Suprapubic skin (tissue), 4 donors: ENCODE measurements at regions not wholly inside any gene's neighbourhood (a gene's known extent, or its start where the extent isn't known, plus 50 kb on each side); places are given as distances from the start of the nearest gene placed in this dataset.

Source experiments
- DNase-seq, 2 donors: peaks; one replicate each; pipeline ENCODE4 v3.0.0-alpha.2; 2019; ENCODE audit warnings: low spot score in 2 of 2
- H3K27ac ChIP-seq: fragments of 200-600 bp; sonication (generic); one replicate; pipeline ENCODE4 v1.5.1; 2019
- H3K27me3 ChIP-seq: fragments of 200-600 bp; sonication (generic); one replicate; pipeline ENCODE4 v1.5.1; 2019
- H3K36me3 ChIP-seq: fragments of 200-600 bp; sonication (generic); one replicate; pipeline ENCODE4 v1.5.1; 2019
- H3K4me1 ChIP-seq: fragments of 200-600 bp; sonication (generic); one replicate; pipeline ENCODE4 v1.5.1; 2019
- H3K4me3 ChIP-seq: fragments of 200-600 bp; sonication (generic); one replicate; pipeline ENCODE4 v1.5.1; 2019; ENCODE audit warnings: mild to moderate bottlenecking
- H3K9me3 ChIP-seq: fragments of 200-600 bp; sonication (generic); one replicate; pipeline ENCODE4 v1.5.1; 2019
- CTCF ChIP-seq, 2 donors: fragments of 200-600 bp in 1 of 2; fragments of 450-650 bp in 1 of 2; sonication (generic) in 1 of 2; IDR thresholded peaks; one replicate each; pipeline ENCODE4 v1.5.1; 2016 to 2019; ENCODE audit warnings: antibody characterized with exemption in 2 of 2, mild to moderate bottlenecking in 1 of 2, moderate library complexity in 1 of 2
- EP300 ChIP-seq: sonication (generic); formaldehyde crosslinking; IDR thresholded peaks from one replicate; pipeline ENCODE4 v1.6.1; 2017; ENCODE audit warnings: antibody characterized with exemption
- POLR2A ChIP-seq, 2 donors: fragments of 450-650 bp; IDR thresholded peaks; one replicate each; pipeline ENCODE4 v1.6.1; 2017; ENCODE audit warnings: antibody characterized with exemption in 2 of 2, mild to moderate bottlenecking in 2 of 2, moderate library complexity in 2 of 2
- POLR2AphosphoS5 ChIP-seq, 3 donors: sonication (generic); formaldehyde crosslinking; IDR thresholded peaks; one replicate each; pipeline ENCODE4 v1.6.1; 2017; ENCODE audit warnings: antibody characterized with exemption in 3 of 3
- WGBS: methylation state at CpG from one replicate; pipeline ENCODE4 v1.1.5; 2018; 5-methylcytosine and 5-hydroxymethylcytosine counted together

- Histone ChIP-seq H3K27ac (no peak overlapping the region), H3K36me3 (no peaks in the 10 kb centered on the region), H3K27me3 (no peaks in the 10 kb centered on the region), H3K4me3 (no peak overlapping the region), H3K4me1 (no peaks in the 10 kb centered on the region), H3K9me3 (no peaks in the 10 kb centered on the region)
- WGBS, result 82% methylated on average over 4 of the region's 4 CpGs
- DNase-seq, result no peak
- TF ChIP-seq POLR2A (IDR thresholded peaks at IDR 0.05), result no peak
- no peak for TF ChIP-seq EP300
- TF ChIP-seq POLR2AphosphoS5 (IDR thresholded peaks at IDR 0.05), result no peak
- no peak for TF ChIP-seq CTCF (IDR thresholded peaks at IDR 0.05)
These were observed 145.4 kb downstream of the SNX10 start for GRCh38 chr7:26437003-26437532.

- WGBS, result 73% methylated on average over 1 of the region's 1 CpG
- no peak for TF ChIP-seq POLR2A (IDR thresholded peaks at IDR 0.05)
- TF ChIP-seq CTCF (IDR thresholded peaks at IDR 0.05), result no peak
- no peak for TF ChIP-seq POLR2AphosphoS5 (IDR thresholded peaks at IDR 0.05)
- TF ChIP-seq EP300, result no peak
- H3K4me3 ChIP-seq, result no peak overlapping the region
- no peaks in the 10 kb centered on the region for H3K27me3 ChIP-seq
- no peak overlapping the region for H3K27ac ChIP-seq
- H3K4me1 ChIP-seq, result no peaks in the 10 kb centered on the region
- H3K9me3 ChIP-seq, result no peaks in the 10 kb centered on the region
- H3K36me3 ChIP-seq, result no peaks in the 10 kb centered on the region
- DNase-seq, result no peak
These were observed 146.4 kb downstream of the SNX10 start for GRCh38 chr7:26438078-26438477.

- Histone ChIP-seq H3K27me3 (no peaks in the 10 kb centered on the region), H3K4me1 (no peaks in the 10 kb centered on the region), H3K27ac (no peak overlapping the region), H3K36me3 (no peaks in the 10 kb centered on the region), H3K9me3 (no peaks in the 10 kb centered on the region), H3K4me3 (no peak overlapping the region)
- 91% methylated on average over 7 of the region's 7 CpGs for WGBS
- no peak for DNase-seq
- TF ChIP-seq POLR2AphosphoS5 (IDR thresholded peaks at IDR 0.05), result no peak
- TF ChIP-seq EP300, result no peak
- TF ChIP-seq POLR2A (IDR thresholded peaks at IDR 0.05), result no peak
- TF ChIP-seq CTCF (IDR thresholded peaks at IDR 0.05), result no peak
These were observed 148.0 kb downstream of the SNX10 start for GRCh38 chr7:26439521-26440232.

- Histone ChIP-seq H3K36me3 (no peaks in the 10 kb centered on the region), H3K9me3 (no peaks in the 10 kb centered on the region), H3K27ac (no peak overlapping the region), H3K4me3 (no peak overlapping the region), H3K4me1 (no peaks in the 10 kb centered on the region), H3K27me3 (no peaks in the 10 kb centered on the region)
- 89% methylated on average over 7 of the region's 7 CpGs for WGBS
- no peak for DNase-seq
- no peak for TF ChIP-seq EP300
- no peak for TF ChIP-seq CTCF (IDR thresholded peaks at IDR 0.05)
- no peak for TF ChIP-seq POLR2AphosphoS5 (IDR thresholded peaks at IDR 0.05)
- no peak for TF ChIP-seq POLR2A (IDR thresholded peaks at IDR 0.05)
These were observed 148.8 kb downstream of the SNX10 start for GRCh38 chr7:26440233-26441001.

DNA sequence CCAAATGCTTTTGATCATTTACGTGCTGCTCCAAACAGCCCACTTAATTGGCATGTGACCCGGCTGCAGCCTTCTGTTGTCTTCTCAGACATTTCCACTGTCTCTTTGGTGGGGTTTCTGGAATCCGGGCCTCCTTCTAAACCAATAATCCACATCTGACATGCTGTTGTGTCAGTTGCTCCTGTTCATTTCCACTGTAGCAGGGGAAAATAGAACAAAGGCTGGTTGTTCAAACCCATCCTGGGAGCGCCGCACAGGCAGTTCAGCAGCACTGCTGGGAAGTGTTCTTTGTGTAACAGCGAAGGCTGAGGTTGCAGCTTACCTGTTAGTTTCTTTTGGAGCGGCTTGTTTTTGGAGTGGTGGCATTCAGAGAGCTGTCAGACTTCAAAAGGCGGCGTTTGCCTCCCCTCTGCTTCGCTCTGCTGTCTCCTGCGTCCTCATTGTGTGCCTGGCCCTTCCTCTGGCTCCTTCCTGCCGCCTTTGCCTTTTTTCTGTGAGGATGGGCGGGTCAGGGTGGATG lies 149.4 kb downstream of the SNX10 start:
- no peaks in the 10 kb centered on the region for H3K36me3 ChIP-seq
- TF ChIP-seq POLR2AphosphoS5 (IDR thresholded peaks at IDR 0.05) (no peak), EP300 (no peak), POLR2A (IDR thresholded peaks at IDR 0.05) (no peak), CTCF (IDR thresholded peaks at IDR 0.05) (no peak)
- no peaks in the 10 kb centered on the region for H3K4me1 ChIP-seq
- no peaks in the 10 kb centered on the region for H3K27me3 ChIP-seq
- H3K27ac ChIP-seq, result no peak overlapping the region
- DNase-seq, result no peak
- no peak overlapping the region for H3K4me3 ChIP-seq
- WGBS, result 92% methylated on average over 13 of the region's 13 CpGs
- H3K9me3 ChIP-seq, result no peaks in the 10 kb centered on the region
